CD4-positive, alpha-beta memory T cell (primary cell): ENCODE measurements at regions not wholly inside any gene's neighbourhood (a gene's known extent, or its start where the extent isn't known, plus 50 kb on each side); places are given as distances from the start of the nearest gene placed in this dataset.

Source experiments
- CTCF ChIA-PET: fragments of 350-600 bp; sonication (Branson Sonifier 250); formaldehyde crosslinking; loops from one replicate; lab custom pipeline; 2021; ENCODE audit warnings: inconsistent platforms; ENCODE audit not compliant: partially characterized antibody; lab: Charles Lee
- POLR2A ChIA-PET: fragments of 350-600 bp; sonication (Branson Sonifier 250); formaldehyde crosslinking; loops from one replicate; lab custom pipeline; 2021; ENCODE audit not compliant: partially characterized antibody; lab: Charles Lee
- DNase-seq, 5 donors: peaks; one replicate each; pipeline versions ENCODE4 v3.0.0 to v3.0.0-alpha.2; 2020 to 2022; ENCODE audit warnings: mixed read lengths in 1 of 5
- H3K27ac ChIP-seq: one replicate; pipeline ENCODE4 v1.7.0; 2013; ENCODE audit warnings: low read depth, low read length
- H3K27me3 ChIP-seq: 2 replicates; pipeline ENCODE4 v1.7.0; 2013; ENCODE audit warnings: mild to moderate bottlenecking, low read length, moderate library complexity; ENCODE audit not compliant: insufficient read depth
- H3K36me3 ChIP-seq: 2 replicates; pipeline ENCODE4 v1.7.0; 2013; ENCODE audit warnings: mild to moderate bottlenecking, low read length, moderate library complexity; ENCODE audit not compliant: insufficient read depth
- H3K4me1 ChIP-seq: 2 replicates; pipeline ENCODE4 v1.7.0; 2013; ENCODE audit warnings: mild to moderate bottlenecking, low read length, moderate library complexity; ENCODE audit not compliant: insufficient read depth
- H3K4me3 ChIP-seq, 2 donors: one replicate each; pipeline ENCODE4 v1.7.0; 2013; ENCODE audit warnings: low read length in 2 of 2, mild to moderate bottlenecking in 1 of 2
- H3K9me3 ChIP-seq, 2 donors: one replicate each; pipeline ENCODE4 v1.7.0; 2013; ENCODE audit warnings: low read length in 2 of 2, control low read depth in 1 of 2; ENCODE audit not compliant: control insufficient read depth in 1 of 2
- H3K27ac Mint-ChIP-seq, 7 donors: one replicate each; pipeline ENCODE4 v1.8.0; 2020 to 2021; ENCODE audit warnings: mixed read lengths in 7 of 7, mild to moderate bottlenecking in 6 of 7, inconsistent platforms in 3 of 7, moderate library complexity in 3 of 7
- H3K27me3 Mint-ChIP-seq, 2 donors: one replicate each; pipeline ENCODE4 v1.8.0; 2020 to 2021; ENCODE audit warnings: mixed read lengths in 2 of 2
- H3K36me3 Mint-ChIP-seq, 2 donors: one replicate each; pipeline ENCODE4 v1.8.0; 2020 to 2021; ENCODE audit warnings: mixed read lengths in 2 of 2, inconsistent platforms in 1 of 2, mild to moderate bottlenecking in 1 of 2
- H3K4me1 Mint-ChIP-seq, 4 donors: one replicate each; pipeline ENCODE4 v1.8.0; 2020 to 2021; ENCODE audit warnings: mixed read lengths in 4 of 4, mild to moderate bottlenecking in 1 of 4
- H3K4me3 Mint-ChIP-seq, 8 donors: one replicate each; pipeline ENCODE4 v1.8.0; 2020 to 2021; ENCODE audit warnings: mixed read lengths in 8 of 8, mild to moderate bottlenecking in 7 of 8, moderate library complexity in 6 of 8, inconsistent platforms in 3 of 8
- H3K9me3 Mint-ChIP-seq, 8 donors: one replicate each; pipeline ENCODE4 v1.8.0; 2020 to 2021; ENCODE audit warnings: mixed read lengths in 8 of 8, mild to moderate bottlenecking in 5 of 8, inconsistent platforms in 3 of 8, moderate library complexity in 1 of 8
- intact Hi-C: fragments of 100-400 bp; cut with micrococcal nuclease; formaldehyde crosslinking; loops from one replicate; pipeline ENCODE4 v1.15.1; 2023

GRCh38 chr4:14064984-14065383, 437.5 kb upstream of the BOD1L1 start:
- peaks cover 0 to 2% of the 10 kb centered on the region in 2 donors for H3K27me3 Mint-ChIP-seq
- ChIA-PET CTCF (no interaction called here), POLR2A (no interaction called here)

DNA sequence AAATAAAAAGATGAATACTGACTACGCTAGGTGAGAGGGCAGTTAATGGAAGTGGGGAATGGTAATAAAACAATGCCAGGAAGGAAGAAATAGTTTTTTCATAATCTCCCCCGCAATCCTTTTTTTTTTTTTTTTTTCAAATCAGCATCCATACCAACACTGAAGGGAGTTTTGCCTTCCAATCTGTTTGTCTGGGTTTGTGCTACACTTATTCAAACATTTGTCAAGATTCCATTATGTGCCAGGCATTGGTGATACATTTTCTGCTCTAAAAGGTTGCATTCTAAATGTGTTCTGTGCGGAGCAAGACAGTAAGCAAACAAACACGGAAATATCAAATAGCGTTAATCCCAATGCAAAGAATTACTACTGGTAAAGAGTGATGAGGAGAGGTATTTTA, 437.9 kb upstream of the BOD1L1 start:
- Mint-ChIP-seq H3K27me3 (peaks cover 0 to 2% of the 10 kb centered on the region in 2 donors), H3K4me1 (no peaks in the 10 kb centered on the region), H3K4me3 (no peak overlapping the region), H3K9me3 (peaks cover 0 to 5% (median 0%) of the 10 kb centered on the region in 8 donors), H3K36me3 (no peaks in the 10 kb centered on the region), H3K27ac (no peak overlapping the region)
- no peak for DNase-seq
- H3K27ac ChIP-seq, result no peak overlapping the region
- no peaks in the 10 kb centered on the region for H3K4me1 ChIP-seq
- ChIA-PET CTCF (no interaction called here), POLR2A (no interaction called here)
- no peaks in the 10 kb centered on the region for H3K27me3 ChIP-seq
- intact Hi-C loops, result no loop called here
- no peaks in the 10 kb centered on the region for H3K36me3 ChIP-seq
- no peak overlapping the region for H3K4me3 ChIP-seq
- no peaks in the 10 kb centered on the region for H3K9me3 ChIP-seq

More at GRCh38 chr4:14064984-14065383, 437.5 kb upstream of the BOD1L1 start:
- no peaks in the 10 kb centered on the region for H3K4me1 Mint-ChIP-seq
- H3K4me3 ChIP-seq, result no peak overlapping the region
- intact Hi-C loops, result no loop called here
- no peak overlapping the region for H3K27ac Mint-ChIP-seq
- no peaks in the 10 kb centered on the region for H3K27me3 ChIP-seq
- no peaks in the 10 kb centered on the region for H3K4me1 ChIP-seq
- no peak overlapping the region for H3K4me3 Mint-ChIP-seq
- H3K27ac ChIP-seq, result no peak overlapping the region
- H3K9me3 ChIP-seq, result no peaks in the 10 kb centered on the region
- peaks cover 0 to 3% (median 0%) of the 10 kb centered on the region in 8 donors for H3K9me3 Mint-ChIP-seq
- no peaks in the 10 kb centered on the region for H3K36me3 ChIP-seq
- DNase-seq, result no peak
- H3K36me3 Mint-ChIP-seq, result no peaks in the 10 kb centered on the region

DNA sequence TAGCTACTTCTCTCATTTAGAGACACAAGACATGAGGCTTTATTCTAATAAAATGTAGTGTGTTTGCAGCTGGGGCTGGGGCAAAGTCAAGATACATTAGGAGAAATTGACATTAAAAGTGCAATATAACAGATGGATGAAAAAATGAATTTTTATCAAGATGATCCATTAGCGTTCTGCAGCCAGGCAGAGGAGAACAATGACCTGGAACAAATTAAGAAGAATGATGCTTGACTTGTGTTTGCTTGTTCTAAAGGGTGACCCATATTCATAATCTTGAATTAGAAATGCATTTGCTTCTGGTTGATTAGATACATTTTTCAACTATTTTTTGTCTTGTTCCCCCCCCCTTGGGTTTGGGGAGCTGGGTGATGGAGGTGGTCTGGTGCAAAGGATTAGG, 439.5 kb upstream of the BOD1L1 start:
- Mint-ChIP-seq H3K9me3 (peaks cover 0 to 14% (median 10%) of the 10 kb centered on the region in 8 donors), H3K36me3 (no peaks in the 10 kb centered on the region), H3K27me3 (peaks cover 0 to 2% of the 10 kb centered on the region in 2 donors), H3K4me3 (no peak overlapping the region), H3K4me1 (no peaks in the 10 kb centered on the region), H3K27ac (no peak overlapping the region)
- Histone ChIP-seq H3K36me3 (no peaks in the 10 kb centered on the region), H3K9me3 (peaks cover 0 to 9% of the 10 kb centered on the region in 2 donors), H3K27me3 (no peaks in the 10 kb centered on the region), H3K27ac (no peak overlapping the region), H3K4me3 (no peak overlapping the region), H3K4me1 (no peaks in the 10 kb centered on the region)
- ChIA-PET CTCF (no interaction called here), POLR2A (no interaction called here)
- intact Hi-C loops, result no loop called here
- DNase-seq, result no peak

GRCh38 chr4:14069886-14070285, 442.4 kb upstream of the BOD1L1 start:
- H3K36me3 Mint-ChIP-seq, result peaks cover 0 to 2% of the 10 kb centered on the region in 2 donors
- H3K4me1 ChIP-seq, result no peaks in the 10 kb centered on the region
- intact Hi-C loops, result no loop called here
- no peak overlapping the region for H3K27ac ChIP-seq
- ChIA-PET POLR2A (no interaction called here), CTCF (no interaction called here)
- no peaks in the 10 kb centered on the region for H3K4me1 Mint-ChIP-seq
- H3K4me3 ChIP-seq, result no peak overlapping the region
- no peak overlapping the region for H3K4me3 Mint-ChIP-seq
- H3K27me3 ChIP-seq, result no peaks in the 10 kb centered on the region
- H3K9me3 ChIP-seq, result peaks cover 0 to 18% of the 10 kb centered on the region in 2 donors
- no peaks in the 10 kb centered on the region for H3K36me3 ChIP-seq
- H3K9me3 Mint-ChIP-seq, result peaks cover 0 to 37% (median 29%) of the 10 kb centered on the region in 8 donors
- peaks cover 0 to 2% of the 10 kb centered on the region in 2 donors for H3K27me3 Mint-ChIP-seq
- H3K27ac Mint-ChIP-seq, result no peak overlapping the region
- DNase-seq, result no peak

DNA sequence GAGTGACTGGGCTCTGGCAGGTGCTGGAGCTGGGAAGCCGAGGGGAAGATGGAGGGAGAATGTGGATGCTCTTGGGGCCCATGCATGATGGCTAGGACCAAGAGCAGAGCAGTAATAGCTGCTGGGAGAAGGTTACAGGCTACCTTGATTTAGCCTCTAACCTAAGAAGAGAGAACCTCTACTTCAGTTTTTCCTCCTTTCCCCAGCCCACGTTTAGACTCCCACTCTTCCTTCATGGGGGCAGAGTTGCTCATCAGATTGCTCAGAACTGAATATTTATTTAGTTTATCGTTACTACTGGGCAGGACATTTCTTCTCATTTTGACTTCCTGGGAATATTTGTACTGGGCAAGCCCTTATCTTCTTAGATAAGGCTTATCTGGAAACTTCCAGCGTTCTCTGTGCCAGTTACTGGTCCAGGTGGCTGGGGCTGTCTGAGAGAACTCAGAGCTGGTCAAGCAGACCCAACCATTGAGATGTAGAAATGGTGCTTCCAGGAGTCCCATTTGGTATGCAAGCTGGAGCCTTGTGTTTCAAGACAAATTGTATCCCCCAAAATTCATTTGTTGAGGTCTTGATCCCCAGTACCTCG, 442.9 kb upstream of the BOD1L1 start:
- POLR2A ChIA-PET, result no interaction called here
- Mint-ChIP-seq H3K4me1 (no peaks in the 10 kb centered on the region), H3K27me3 (peaks cover 0 to 2% of the 10 kb centered on the region in 2 donors), H3K36me3 (peaks cover 0 to 2% of the 10 kb centered on the region in 2 donors), H3K27ac (no peak overlapping the region), H3K9me3 (peaks cover 0 to 39% (median 29%) of the 10 kb centered on the region in 8 donors), H3K4me3 (no peak overlapping the region)
- intact Hi-C loops, result no loop called here
- CTCF ChIA-PET, result no interaction called here
- DNase-seq, result no peak
- H3K27me3 ChIP-seq, result no peaks in the 10 kb centered on the region
- H3K27ac ChIP-seq, result no peak overlapping the region
- no peak overlapping the region for H3K4me3 ChIP-seq
- H3K4me1 ChIP-seq, result no peaks in the 10 kb centered on the region
- no peaks in the 10 kb centered on the region for H3K36me3 ChIP-seq
- H3K9me3 ChIP-seq, result peaks cover 0 to 18% of the 10 kb centered on the region in 2 donors

DNA sequence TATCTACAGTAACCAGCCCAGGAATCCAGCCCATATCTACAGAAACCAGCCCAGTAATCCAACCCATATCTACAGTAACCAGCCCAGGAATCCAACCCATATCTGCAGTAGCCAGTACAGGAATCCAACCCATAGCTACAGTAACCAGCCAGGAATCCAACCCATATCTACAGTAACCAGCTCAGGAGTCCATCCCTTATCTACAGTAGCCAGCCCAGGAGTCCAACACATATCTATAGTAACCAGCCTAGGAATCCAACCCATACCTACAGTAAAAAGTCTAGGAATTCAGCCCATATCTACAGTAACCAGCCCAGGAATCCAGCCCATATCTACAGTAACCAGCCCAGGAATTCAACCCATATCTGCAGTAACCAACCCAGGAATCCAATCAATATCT, 445.0 kb upstream of the BOD1L1 start:
- H3K9me3 Mint-ChIP-seq, result peaks cover 3 to 42% (median 32%) of the 10 kb centered on the region in 8 donors
- H3K27me3 Mint-ChIP-seq, result peaks cover 0 to 2% of the 10 kb centered on the region in 2 donors
- ChIA-PET POLR2A (no interaction called here), CTCF (no interaction called here)
- H3K4me1 ChIP-seq, result no peaks in the 10 kb centered on the region
- H3K27me3 ChIP-seq, result no peaks in the 10 kb centered on the region
- H3K36me3 Mint-ChIP-seq, result peaks cover 0 to 2% of the 10 kb centered on the region in 2 donors
- intact Hi-C loops, result no loop called here
- no peak overlapping the region for H3K4me3 ChIP-seq
- no peak overlapping the region for H3K27ac ChIP-seq
- no peaks in the 10 kb centered on the region for H3K36me3 ChIP-seq
- peaks cover 0 to 18% of the 10 kb centered on the region in 2 donors for H3K9me3 ChIP-seq
- no peak for DNase-seq
- no peak overlapping the region for H3K4me3 Mint-ChIP-seq
- H3K4me1 Mint-ChIP-seq, result no peaks in the 10 kb centered on the region
- no peak overlapping the region for H3K27ac Mint-ChIP-seq

DNA sequence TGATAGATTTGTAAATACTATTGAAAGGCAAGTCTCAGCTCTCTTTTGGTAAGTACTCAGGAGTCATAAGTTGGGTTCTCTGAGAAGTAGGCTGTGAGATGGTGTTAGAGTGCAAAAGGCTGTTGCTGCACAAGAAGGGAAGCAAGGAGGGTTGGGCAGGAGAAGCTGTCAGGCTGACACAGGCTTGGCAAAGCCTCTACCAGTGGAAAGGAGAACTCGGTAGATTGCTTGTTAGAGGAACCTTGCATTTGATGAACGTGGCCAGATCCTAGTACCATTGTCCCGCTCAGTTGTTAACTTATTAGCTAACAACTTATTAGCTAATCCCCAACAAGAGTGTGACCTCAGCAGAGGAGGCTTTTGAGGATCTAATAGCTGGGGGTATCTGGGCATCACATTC, 449.3 kb upstream of the BOD1L1 start:
- H3K36me3 ChIP-seq, result no peaks in the 10 kb centered on the region
- no peak overlapping the region for H3K4me3 Mint-ChIP-seq
- DNase-seq, result no peak
- peaks cover 0 to 11% of the 10 kb centered on the region in 2 donors for H3K9me3 ChIP-seq
- H3K27me3 ChIP-seq, result no peaks in the 10 kb centered on the region
- H3K4me3 ChIP-seq, result no peak overlapping the region
- no peaks in the 10 kb centered on the region for H3K4me1 ChIP-seq
- no peak overlapping the region for H3K27ac Mint-ChIP-seq
- no peaks in the 10 kb centered on the region for H3K27me3 Mint-ChIP-seq
- POLR2A ChIA-PET, result no interaction called here
- intact Hi-C loops, result no loop called here
- CTCF ChIA-PET, result no interaction called here
- peaks cover 3 to 29% (median 23%) of the 10 kb centered on the region in 8 donors for H3K9me3 Mint-ChIP-seq
- peaks cover 0 to 2% of the 10 kb centered on the region in 2 donors for H3K36me3 Mint-ChIP-seq
- H3K4me1 Mint-ChIP-seq, result no peaks in the 10 kb centered on the region
- H3K27ac ChIP-seq, result no peak overlapping the region
